ENCODE measurements at regions not wholly inside any gene's neighbourhood (a gene's known extent, or its start where the extent isn't known, plus 50 kb on each side); places are given as distances from the start of the nearest gene placed in this dataset.

DNA sequence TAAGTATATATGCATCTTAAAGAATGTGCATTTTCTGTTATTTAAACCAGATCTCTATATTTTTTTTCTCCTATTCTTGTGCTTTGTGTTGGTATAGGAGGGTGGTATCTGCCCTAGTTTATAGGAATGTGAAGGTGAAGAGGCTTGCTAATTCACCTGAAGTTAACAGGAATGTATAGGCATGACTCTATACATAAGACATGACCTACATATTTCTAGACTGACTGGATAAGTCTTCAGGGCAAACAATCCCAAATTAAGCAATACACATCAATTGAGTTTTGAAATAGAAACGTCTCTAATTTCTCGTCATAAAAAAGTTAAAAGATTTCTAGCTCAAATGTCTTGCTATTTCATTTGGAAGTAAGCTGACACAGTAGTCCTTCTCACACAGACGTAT is 410.0 kb downstream of the DIPK2A start:
- no peak for DNase-seq

DNA sequence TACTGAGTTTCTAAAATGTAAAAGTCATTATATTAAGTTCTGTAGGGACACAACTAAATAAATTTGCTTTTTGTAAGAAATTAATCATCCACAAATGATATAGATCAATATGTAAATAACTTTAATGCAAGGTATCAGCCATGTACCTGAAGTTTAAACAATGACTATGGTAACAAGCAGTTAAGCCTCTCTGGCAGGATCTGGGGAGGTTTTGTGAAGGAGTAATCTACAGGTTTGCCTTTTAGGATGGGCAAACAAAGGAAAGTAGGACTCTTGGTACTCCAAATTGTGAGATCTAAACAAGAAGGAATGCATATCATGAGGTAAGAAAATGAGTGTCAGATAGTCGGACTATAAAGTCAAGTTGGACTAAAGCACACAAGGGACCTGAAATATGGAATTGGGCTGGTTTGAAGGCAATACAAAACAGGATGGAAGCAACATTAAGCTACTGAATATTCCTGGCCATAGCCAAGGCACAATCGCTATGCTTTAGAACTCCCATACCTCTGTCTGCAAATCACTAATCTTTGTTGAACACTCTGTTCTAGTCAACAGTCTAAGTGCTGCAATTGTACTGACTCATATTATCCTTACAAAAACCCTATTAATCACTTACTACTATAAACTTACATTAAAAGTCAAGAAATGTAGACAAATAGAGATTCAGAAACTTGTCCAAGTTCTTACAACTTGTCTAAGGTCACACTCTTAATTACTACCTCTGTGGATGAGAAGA is 412.8 kb downstream of the DIPK2A start:
- no peak for DNase-seq

DNA sequence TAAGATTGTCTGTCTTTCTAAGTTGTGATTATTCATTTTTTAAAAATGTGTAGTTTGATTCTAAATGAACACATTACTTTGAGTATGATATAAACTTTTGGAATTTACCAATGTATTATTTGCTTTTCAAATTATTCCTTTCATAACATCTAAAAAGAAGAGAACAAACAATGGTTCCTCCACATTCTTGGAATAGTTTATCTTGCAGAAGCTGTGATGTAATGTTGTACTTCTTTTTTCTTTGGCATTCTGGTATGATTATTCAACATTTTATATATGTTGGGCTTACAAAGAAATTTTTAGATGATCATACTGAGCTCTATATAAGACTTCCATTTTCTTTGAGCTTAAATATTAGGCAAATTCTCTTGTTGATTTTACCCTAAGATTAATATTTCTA is 419.2 kb downstream of the DIPK2A start:
- DNase-seq: no peak

DNA sequence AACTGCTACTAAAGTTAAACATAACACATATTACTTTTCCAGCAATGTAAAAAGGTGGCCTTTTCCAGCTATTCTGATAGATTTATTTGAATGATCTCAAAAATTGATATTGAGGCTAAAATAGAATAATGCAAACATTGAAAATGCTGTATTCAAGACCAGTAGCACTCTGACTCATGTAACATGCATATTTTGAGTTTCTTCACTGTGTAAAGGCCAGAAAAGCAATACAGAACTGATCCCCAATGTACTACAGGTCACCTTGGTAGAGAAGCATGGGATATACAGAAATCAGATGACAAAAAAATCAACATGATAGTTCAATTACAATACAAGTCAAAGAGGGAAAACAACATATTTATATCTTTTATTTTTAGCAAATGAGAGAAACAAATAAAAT is 419.6 kb downstream of the DIPK2A start:
- DNase-seq: no peak

GRCh38 chr3:144394032-144394431 is 422.4 kb downstream of the DIPK2A start:
- no peak for DNase-seq

DNA sequence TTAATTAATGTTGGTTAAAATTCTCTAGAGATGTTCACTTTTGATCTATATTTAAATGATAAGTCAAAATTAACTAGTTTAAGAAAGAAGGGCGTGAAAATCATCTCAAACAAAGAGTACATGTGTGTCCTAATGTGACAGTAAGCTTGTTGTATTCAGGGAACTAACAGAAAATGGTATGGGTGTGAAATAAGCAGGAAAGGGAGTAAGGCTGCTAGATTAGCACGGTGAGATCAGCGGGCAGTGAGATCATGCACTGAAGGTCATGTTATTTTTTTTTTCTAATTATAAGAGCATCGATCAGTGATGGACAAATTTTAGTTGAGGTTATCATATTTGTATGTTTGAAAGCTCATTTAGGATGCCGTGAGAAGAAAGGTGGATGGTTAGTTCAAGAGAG is 430.8 kb downstream of the DIPK2A start:
- DNase-seq: no peak

- DNase-seq: no peak
Measured at GRCh38 chr3:144403040-144403457, 431.4 kb downstream of the DIPK2A start.

DNA sequence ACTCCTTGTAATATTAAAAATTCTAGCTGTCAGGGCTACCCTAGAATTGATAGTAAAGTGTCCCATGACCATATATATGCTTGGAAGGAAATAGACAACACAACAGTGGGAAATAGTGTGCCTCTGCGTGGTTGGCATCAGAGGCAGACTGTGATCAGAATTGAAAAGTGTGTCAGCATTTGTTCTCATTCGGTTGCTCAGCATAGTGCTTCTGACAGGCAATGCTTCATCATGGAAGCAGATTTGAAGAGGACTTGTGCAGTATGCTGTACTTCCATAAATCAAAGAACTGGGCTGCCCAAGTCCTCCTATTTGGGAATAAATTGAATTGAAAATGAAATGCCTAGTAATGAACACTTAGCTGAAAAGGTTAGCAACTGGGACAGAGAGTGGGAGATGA is 435.7 kb downstream of the DIPK2A start:
- no peak for DNase-seq

DNA sequence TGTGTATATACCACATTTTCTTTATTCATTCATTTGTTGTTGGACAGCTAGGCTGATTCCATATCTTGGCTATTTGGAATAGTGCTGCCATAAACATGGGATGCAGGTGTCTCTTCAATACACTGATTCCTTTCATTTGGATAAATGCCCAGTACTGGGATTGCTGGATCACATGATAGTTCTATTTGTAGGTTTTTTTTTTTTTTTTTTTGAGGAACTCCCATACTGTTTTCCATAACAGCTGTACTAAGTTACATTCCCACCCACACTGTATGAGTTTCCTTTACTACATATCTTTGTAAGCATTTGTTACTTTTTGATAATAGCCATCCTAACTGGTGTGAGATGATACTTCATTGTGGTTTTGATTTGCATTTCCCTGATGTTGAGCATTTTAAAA is 437.7 kb downstream of the DIPK2A start:
- DNase-seq: peak; percentile 16

GRCh38 chr3:144413068-144413467 is 441.4 kb downstream of the DIPK2A start:
- DNase-seq: no peak

DNA sequence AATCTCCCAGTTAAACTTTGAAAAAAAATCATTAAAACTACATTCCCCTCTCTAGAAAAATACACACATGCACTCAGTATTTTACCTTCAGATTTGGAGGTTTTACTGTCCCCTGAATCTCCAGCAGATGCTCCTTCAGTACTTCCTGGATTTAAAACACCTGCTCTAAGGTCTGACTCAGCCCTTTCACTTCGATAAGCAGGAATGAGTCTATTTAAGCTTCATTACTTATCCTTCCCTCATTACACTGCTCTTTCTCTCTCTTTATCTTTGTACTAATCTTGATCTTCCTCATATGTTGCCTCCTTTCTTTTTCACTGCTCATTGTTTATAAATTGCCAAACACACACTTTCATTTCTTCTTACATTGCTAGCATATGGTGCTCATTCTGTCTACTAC is 443.9 kb downstream of the DIPK2A start:
- no peak for DNase-seq

GRCh38 chr3:144424606-144425005 is 453.0 kb downstream of the DIPK2A start:
- DNase-seq: no peak

- DNase-seq: no peak
Measured at GRCh38 chr3:144426366-144426765, 454.7 kb downstream of the DIPK2A start.

- no peak for DNase-seq
Measured at GRCh38 chr3:144426967-144427366, 455.3 kb downstream of the DIPK2A start.

DNA sequence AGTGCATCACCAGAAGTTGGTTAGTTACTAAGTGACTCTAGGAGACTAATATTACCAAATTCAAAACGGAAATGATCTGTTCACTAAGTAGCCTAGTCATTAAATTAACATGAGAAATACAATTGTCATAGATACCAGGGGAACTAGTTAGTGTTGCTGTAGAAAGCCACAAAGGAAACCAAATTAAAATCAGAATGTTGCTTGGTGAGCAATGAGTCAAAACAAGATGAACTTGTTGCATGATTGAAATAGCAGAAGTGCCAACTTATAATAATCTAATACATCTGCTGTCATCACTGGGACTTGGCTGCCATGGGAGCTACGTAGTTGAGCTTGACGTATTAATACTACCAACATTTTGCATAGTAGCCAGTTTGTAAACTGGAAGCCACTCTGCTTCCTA is 458.1 kb downstream of the DIPK2A start:
- DNase-seq: no peak

DNA sequence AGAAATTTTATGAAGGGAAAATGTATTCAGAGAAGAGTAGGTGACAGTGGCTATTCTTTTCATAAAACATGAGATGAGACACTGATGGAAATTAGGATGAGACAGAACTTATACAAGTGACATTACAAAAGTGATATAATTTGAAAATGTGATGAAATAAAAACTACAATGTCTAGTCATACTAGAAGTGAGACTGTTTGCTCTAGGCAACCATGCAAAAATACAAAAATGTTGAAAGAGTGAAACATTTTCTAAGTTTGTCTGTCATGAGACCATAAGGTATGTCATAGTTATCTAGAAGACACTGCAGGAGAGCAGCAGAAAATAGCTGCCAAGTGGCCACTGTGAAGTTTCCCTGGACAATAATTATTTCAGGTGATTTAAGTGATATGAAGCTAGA is 459.5 kb downstream of the DIPK2A start:
- DNase-seq: no peak

DNA sequence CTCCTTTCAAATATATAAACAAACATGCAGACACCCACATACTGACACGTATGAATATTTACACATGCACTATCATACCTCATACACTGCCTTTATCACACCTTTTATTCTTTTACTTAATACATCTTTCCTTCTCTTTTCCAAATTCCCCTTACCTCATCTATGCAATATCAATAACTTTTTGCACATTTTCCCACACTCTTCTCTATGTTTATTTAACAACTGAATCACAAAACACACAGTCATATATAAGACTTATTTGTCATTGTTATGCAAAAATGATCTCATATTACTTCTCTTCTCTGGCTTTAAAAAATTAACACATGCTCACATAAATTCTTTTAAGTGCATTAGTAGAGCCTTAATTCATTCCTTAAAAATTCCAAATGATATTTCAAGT is 461.4 kb downstream of the DIPK2A start:
- DNase-seq: no peak

GRCh38 chr3:144437989-144438388 is 466.4 kb downstream of the DIPK2A start:
- DNase-seq: no peak

GRCh38 chr3:144444061-144444460 is 472.4 kb downstream of the DIPK2A start:
- DNase-seq: no peak

GRCh38 chr3:144444546-144444945 is 472.9 kb downstream of the DIPK2A start:
- no peak for DNase-seq

GRCh38 chr3:144455841-144456440 is 484.3 kb downstream of the DIPK2A start:
- no peak for DNase-seq

- no peak for DNase-seq
Measured at GRCh38 chr3:144457758-144458157, 486.1 kb downstream of the DIPK2A start.

GRCh38 chr3:144458283-144458682 is 486.7 kb downstream of the DIPK2A start:
- no peak for DNase-seq

DNA sequence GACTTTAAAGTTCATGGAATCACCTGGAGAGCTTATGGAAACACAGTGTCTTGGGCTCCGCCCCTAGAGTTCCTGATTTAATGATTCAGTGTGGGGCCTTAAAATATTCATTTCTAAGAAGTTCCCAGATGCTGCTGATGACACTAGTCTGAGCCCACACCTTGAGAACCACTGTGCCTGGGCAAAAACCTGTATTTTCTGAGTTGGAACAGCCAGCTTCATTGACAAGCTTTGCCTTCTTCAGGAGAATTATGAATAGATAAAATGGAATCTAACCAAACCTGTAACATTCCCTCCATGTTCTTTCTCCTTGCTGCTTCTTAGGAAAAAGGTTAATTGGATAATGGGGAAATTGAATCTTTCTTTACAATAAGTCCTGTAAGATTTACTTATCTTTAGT is 490.7 kb downstream of the DIPK2A start:
- no peak for DNase-seq

Measured in muscle of arm (tissue), 1 donor.